Ramos (cell line): ENCODE measurements at regions not wholly inside any gene's neighbourhood (a gene's known extent, or its start where the extent isn't known, plus 50 kb on each side); places are given as distances from the start of the nearest gene placed in this dataset.

Experiments used
- in situ Hi-C: fragments of 300-500 bp; cut with MboI; formaldehyde crosslinking; loops from one replicate; pipeline ENCODE4 v1.14.3; 2022; ENCODE audit warnings: low sequenced_read_pairs; ENCODE audit not compliant: unreplicated experiment

GRCh38 chr9:16152276-16153101, 599.6 kb downstream of the CCDC171 start:
- in situ Hi-C loops = no loop called here

- in situ Hi-C loops = no loop called here
Observed at GRCh38 chr9:16153221-16153620, 600.4 kb downstream of the CCDC171 start.

- in situ Hi-C loops = no loop called here
Observed at GRCh38 chr9:16153741-16154140, 600.9 kb downstream of the CCDC171 start.

- in situ Hi-C loops = no loop called here
Observed at GRCh38 chr9:16154521-16155078, 601.8 kb downstream of the CCDC171 start.

- in situ Hi-C loops = no loop called here
Observed at GRCh38 chr9:16155878-16156277, 603.0 kb downstream of the CCDC171 start.

- in situ Hi-C loops = no loop called here
Observed at GRCh38 chr9:16157216-16157615, 604.4 kb downstream of the CCDC171 start.

GRCh38 chr9:16157651-16158050, 604.8 kb downstream of the CCDC171 start:
- in situ Hi-C loops = no loop called here

GRCh38 chr9:16158093-16158492, 605.2 kb downstream of the CCDC171 start:
- in situ Hi-C loops = no loop called here

- in situ Hi-C loops = no loop called here
Observed at GRCh38 chr9:16161483-16161882, 608.6 kb downstream of the CCDC171 start.

GRCh38 chr9:16170119-16170518, 617.3 kb downstream of the CCDC171 start:
- in situ Hi-C loops = no loop called here

GRCh38 chr9:16171911-16172310, 619.1 kb downstream of the CCDC171 start:
- in situ Hi-C loops = no loop called here

- in situ Hi-C loops = no loop called here
Observed at GRCh38 chr9:16172796-16173195, 620.0 kb downstream of the CCDC171 start.

- in situ Hi-C loops = no loop called here
Observed at GRCh38 chr9:16174915-16175314, 622.1 kb downstream of the CCDC171 start.

GRCh38 chr9:16175461-16175860, 622.6 kb downstream of the CCDC171 start:
- in situ Hi-C loops = no loop called here

- in situ Hi-C loops = no loop called here
Observed at GRCh38 chr9:16178294-16178693, 625.5 kb downstream of the CCDC171 start.

- in situ Hi-C loops = no loop called here
Observed at GRCh38 chr9:16179566-16179965, 626.7 kb downstream of the CCDC171 start.

GRCh38 chr9:16180091-16180490, 627.2 kb downstream of the CCDC171 start:
- in situ Hi-C loops = no loop called here

- in situ Hi-C loops = no loop called here
Observed at GRCh38 chr9:16180546-16180945, 627.7 kb downstream of the CCDC171 start.

- in situ Hi-C loops = no loop called here
Observed at GRCh38 chr9:16181539-16181938, 628.7 kb downstream of the CCDC171 start.

- in situ Hi-C loops = no loop called here
Observed at GRCh38 chr9:16182784-16183183, 629.9 kb downstream of the CCDC171 start.

GRCh38 chr9:16184964-16185646, 632.3 kb downstream of the CCDC171 start:
- in situ Hi-C loops = no loop called here
